Adrenal gland (tissue), 9 donors: ENCODE measurements at regions not wholly inside any gene's neighbourhood (a gene's known extent, or its start where the extent isn't known, plus 50 kb on each side); places are given as distances from the start of the nearest gene placed in this dataset.

Experiments used
- DNase-seq, 7 donors: peaks; one replicate each; pipeline ENCODE4 v3.0.0-alpha.2; 2019 to 2020
- H3K27ac ChIP-seq, 5 donors: fragments of 200-600 bp; sonication (generic) in 4 of 5; 1 replicate in 3 of 5; 2 replicates in 2 of 5; pipeline versions ENCODE4 v1.5.1 to v1.8.0; 2016 to 2020; ENCODE audit warnings: mild to moderate bottlenecking in 1 of 5
- H3K27me3 ChIP-seq: fragments of 200-600 bp; 2 replicates; pipeline ENCODE4 v1.8.0; 2021
- H3K36me3 ChIP-seq, 2 donors: fragments of 200-600 bp; replicated peaks in 1 of 2; 1 replicate in 1 of 2; 2 replicates in 1 of 2; pipeline versions ENCODE4 v1.5.1 to v1.8.0; 2018 to 2022
- H3K4me1 ChIP-seq, 2 donors: fragments of 200-600 bp; replicated peaks in 1 of 2; 1 replicate in 1 of 2; 2 replicates in 1 of 2; pipeline versions ENCODE4 v1.5.1 to v1.8.0; 2018 to 2021
- H3K4me3 ChIP-seq, 4 donors: fragments of 200-600 bp; sonication (generic) in 3 of 4; one replicate each; pipeline ENCODE4 v1.5.1; 2016 to 2018
- H3K9me3 ChIP-seq, 3 donors: fragments of 200-600 bp; sonication (generic) in 1 of 3; replicated peaks in 1 of 3; 1 replicate in 2 of 3; 2 replicates in 1 of 3; pipeline versions ENCODE4 v1.5.1 to v1.8.0; 2016 to 2021
- CTCF ChIP-seq, 6 experiments: fragments of 450-650 bp in 4 of 6; fragments of 200-600 bp in 2 of 6; sonication (generic) in 1 of 6; IDR thresholded peaks; 1 replicate in 5 of 6; 2 replicates in 1 of 6; pipeline versions ENCODE4 v1.5.1 to v1.8.0; 2016 to 2021; ENCODE audit warnings: antibody characterized with exemption in 6 of 6, mild to moderate bottlenecking in 2 of 6, moderate library complexity in 1 of 6
- POLR2A ChIP-seq, 2 donors: fragments of 450-650 bp; IDR thresholded peaks; one replicate each; pipeline ENCODE4 v1.6.1; 2017; ENCODE audit warnings: antibody characterized with exemption in 2 of 2, mild to moderate bottlenecking in 2 of 2, moderate library complexity in 1 of 2
- WGBS, 4 donors: extraction: QIAGEN DNeasy Blood & Tissue Kit in 2 of 4; methylation state at CpG; one replicate each; pipeline versions ENCODE4 v1.1.5 to v1.1.7; 2013 to 2017; 5-methylcytosine and 5-hydroxymethylcytosine counted together
- intact Hi-C, 2 donors: fragments of 100-400 bp; cut with DNase I; formaldehyde crosslinking; loops; one replicate each; pipeline versions ENCODE4 v1.14.1 to v1.15.0; 2022 to 2023
- donor health status: healthy with polysubstance abuse.
- donor health status: Bipolar disorder and iron deficiency.
- donor health status: DM: yes; HTN: yes; CAD: no.
- donor health status: DM: no; HTN: no; CAD: no.
- donor health status: DM: no; HTN: no; CAD: no.

- Histone ChIP-seq H3K36me3 (no peaks in the 10 kb centered on the region), H3K27ac (no peak overlapping the region), H3K27me3 (no peaks in the 10 kb centered on the region), H3K4me3 (no peak overlapping the region), H3K9me3 (no peaks in the 10 kb centered on the region), H3K4me1 (peaks cover 0 to 6% of the 10 kb centered on the region in 2 donors)
- TF ChIP-seq POLR2A (IDR thresholded peaks at IDR 0.05) (no peak), CTCF (IDR thresholded peaks at IDR 0.05) (no peak)
- DNase-seq: no peak
- WGBS, 4 donors: 88 to 100% (median 94%) methylated on average over 1 of the region's 1 CpG
- intact Hi-C loops: no loop called here
Observed at GRCh38 chr5:124285733-124286132, 460.7 kb downstream of the ZNF608 start.

- peak in 1 of 7 donors; percentile 3 for DNase-seq
- Histone ChIP-seq H3K4me1 (peaks cover 0 to 6% of the 10 kb centered on the region in 2 donors), H3K36me3 (no peaks in the 10 kb centered on the region), H3K9me3 (no peaks in the 10 kb centered on the region), H3K27ac (no peak overlapping the region), H3K27me3 (no peaks in the 10 kb centered on the region), H3K4me3 (no peak overlapping the region)
- TF ChIP-seq POLR2A (IDR thresholded peaks at IDR 0.05) (no peak), CTCF (IDR thresholded peaks at IDR 0.05) (no peak)
- intact Hi-C loops: no loop called here
- WGBS, 4 donors: 70 to 78% (median 73%) methylated on average over 4 of the region's 4 CpGs
Observed at GRCh38 chr5:124285071-124285470, 461.4 kb downstream of the ZNF608 start.

GRCh38 chr5:124283031-124283430 is 463.4 kb downstream of the ZNF608 start:
- DNase-seq: no peak

GRCh38 chr5:124280079-124280478 is 466.4 kb downstream of the ZNF608 start:
- H3K27me3 ChIP-seq: no peaks in the 10 kb centered on the region
- 77 to 93% (median 81%) methylated on average over 4 of the region's 4 CpGs for WGBS, 4 donors
- H3K4me1 ChIP-seq: no peaks in the 10 kb centered on the region
- TF ChIP-seq POLR2A (IDR thresholded peaks at IDR 0.05) (no peak), CTCF (IDR thresholded peaks at IDR 0.05) (no peak)
- no peaks in the 10 kb centered on the region for H3K9me3 ChIP-seq
- no peak overlapping the region for H3K4me3 ChIP-seq
- DNase-seq: no peak
- H3K27ac ChIP-seq: no peak overlapping the region
- H3K36me3 ChIP-seq: no peaks in the 10 kb centered on the region
- intact Hi-C loops: no loop called here

More at GRCh38 chr5:124283031-124283430, 463.4 kb downstream of the ZNF608 start:
- WGBS, 4 donors: 42 to 68% (median 54%) methylated on average over 2 of the region's 2 CpGs
- TF ChIP-seq CTCF (IDR thresholded peaks at IDR 0.05) (no peak), POLR2A (IDR thresholded peaks at IDR 0.05) (no peak)
- intact Hi-C loops: no loop called here
- Histone ChIP-seq H3K4me1 (no peaks in the 10 kb centered on the region), H3K9me3 (no peaks in the 10 kb centered on the region), H3K4me3 (no peak overlapping the region), H3K27ac (no peak overlapping the region), H3K27me3 (no peaks in the 10 kb centered on the region), H3K36me3 (no peaks in the 10 kb centered on the region)
